GM20000 (cell line): ENCODE measurements at regions not wholly inside any gene's neighbourhood (a gene's known extent, or its start where the extent isn't known, plus 50 kb on each side); places are given as distances from the start of the nearest gene placed in this dataset.

Experiments
- DNase-seq: peaks from one replicate; pipeline ENCODE4 v3.0.0; 2012; ENCODE audit warnings: low spot score
- CTCF ChIP-seq: IDR thresholded peaks from 2 replicates; pipeline ENCODE4 v1.5.1; 2012; ENCODE audit warnings: mild to moderate bottlenecking, control low read depth; ENCODE audit errors: extremely low read depth, missing control alignments

GRCh38 chr3:194014756-194015155, 121.2 kb upstream of the HES1 start:
- DNase-seq = no peak
- TF ChIP-seq CTCF = no peak

- no peak for TF ChIP-seq CTCF
- DNase-seq = no peak
Observed at GRCh38 chr3:194019398-194020165, 116.4 kb upstream of the HES1 start.

- DNase-seq = no peak
- no peak for TF ChIP-seq CTCF
Observed at GRCh38 chr3:194022052-194022451, 113.9 kb upstream of the HES1 start.

- no peak for TF ChIP-seq CTCF
- DNase-seq = no peak
Observed at GRCh38 chr3:194022816-194023215, 113.1 kb upstream of the HES1 start.

GRCh38 chr3:194023501-194024280, 112.3 kb upstream of the HES1 start:
- no peak for TF ChIP-seq CTCF
- DNase-seq = no peak

GRCh38 chr3:194025119-194025518, 110.8 kb upstream of the HES1 start:
- TF ChIP-seq CTCF = no peak
- no peak for DNase-seq

- no peak for TF ChIP-seq CTCF
- DNase-seq = no peak
Observed at GRCh38 chr3:194025951-194026350, 110.0 kb upstream of the HES1 start.
